ENCODE measurements at regions not wholly inside any gene's neighbourhood (a gene's known extent, or its start where the extent isn't known, plus 50 kb on each side); places are given as distances from the start of the nearest gene placed in this dataset.
"Not testable (repeated sequence)": the region's sequence is repeated elsewhere in the genome, so short reads cannot be mapped to it uniquely, and the experiment has no call there.

- H3K27me3 ChIP-seq (ENCODE audit: control insufficient read depth, insufficient read depth, low read length), result no peaks in the 10 kb centered on the region
- H3K4me1 ChIP-seq (ENCODE audit: control insufficient read depth, insufficient read depth, low read length), result no peaks in the 10 kb centered on the region
- no peaks in the 10 kb centered on the region for H3K36me3 ChIP-seq (ENCODE audit: control insufficient read depth, insufficient read depth, low read length)
- H3K9ac ChIP-seq (ENCODE audit: low read length), result no peak overlapping the region
- no peak overlapping the region for H3K27ac ChIP-seq (ENCODE audit: low read depth, low read length)
- H3K4me3 ChIP-seq (ENCODE audit: low read length), result no peak overlapping the region
These were observed 267.0 kb upstream of the TCERG1L start for GRCh38 chr10:131578472-131578970.

- no peaks in the 10 kb centered on the region for H3K27me3 ChIP-seq (ENCODE audit: control insufficient read depth, insufficient read depth, low read length)
- no peak overlapping the region for H3K9ac ChIP-seq (ENCODE audit: low read length)
- no peak overlapping the region for H3K4me3 ChIP-seq (ENCODE audit: low read length)
- H3K27ac ChIP-seq (ENCODE audit: low read depth, low read length), result no peak overlapping the region
- H3K4me1 ChIP-seq (ENCODE audit: control insufficient read depth, insufficient read depth, low read length), result no peaks in the 10 kb centered on the region
- no peaks in the 10 kb centered on the region for H3K36me3 ChIP-seq (ENCODE audit: control insufficient read depth, insufficient read depth, low read length)
These were observed 267.9 kb upstream of the TCERG1L start for GRCh38 chr10:131579251-131580071.

GRCh38 chr10:131580076-131580652, 268.6 kb upstream of the TCERG1L start:
- Histone ChIP-seq H3K27me3 (ENCODE audit: control insufficient read depth, insufficient read depth, low read length) (no peaks in the 10 kb centered on the region), H3K9ac (ENCODE audit: low read length) (no peak overlapping the region), H3K4me3 (ENCODE audit: low read length) (no peak overlapping the region), H3K36me3 (ENCODE audit: control insufficient read depth, insufficient read depth, low read length) (no peaks in the 10 kb centered on the region), H3K4me1 (ENCODE audit: control insufficient read depth, insufficient read depth, low read length) (no peaks in the 10 kb centered on the region), H3K27ac (ENCODE audit: low read depth, low read length) (no peak overlapping the region)

GRCh38 chr10:131580674-131581073, 269.2 kb upstream of the TCERG1L start:
- Histone ChIP-seq H3K4me1 (ENCODE audit: control insufficient read depth, insufficient read depth, low read length) (no peaks in the 10 kb centered on the region), H3K4me3 (ENCODE audit: low read length) (no peak overlapping the region), H3K9ac (ENCODE audit: low read length) (no peak overlapping the region), H3K27ac (ENCODE audit: low read depth, low read length) (no peak overlapping the region), H3K36me3 (ENCODE audit: control insufficient read depth, insufficient read depth, low read length) (no peaks in the 10 kb centered on the region), H3K27me3 (ENCODE audit: control insufficient read depth, insufficient read depth, low read length) (no peaks in the 10 kb centered on the region)

- not testable (repeated sequence) for H3K27ac ChIP-seq (ENCODE audit: low read depth, low read length); H3K27me3 ChIP-seq (ENCODE audit: control insufficient read depth, insufficient read depth, low read length); H3K4me1 ChIP-seq (ENCODE audit: control insufficient read depth, insufficient read depth, low read length); H3K36me3 ChIP-seq (ENCODE audit: control insufficient read depth, insufficient read depth, low read length); H3K4me3 ChIP-seq (ENCODE audit: low read length); H3K9ac ChIP-seq (ENCODE audit: low read length)
These were observed 270.0 kb upstream of the TCERG1L start for GRCh38 chr10:131581547-131581946.

- Histone ChIP-seq H3K27me3 (ENCODE audit: control insufficient read depth, insufficient read depth, low read length) (no peaks in the 10 kb centered on the region), H3K9ac (ENCODE audit: low read length) (no peak overlapping the region), H3K4me3 (ENCODE audit: low read length) (no peak overlapping the region), H3K4me1 (ENCODE audit: control insufficient read depth, insufficient read depth, low read length) (no peaks in the 10 kb centered on the region), H3K36me3 (ENCODE audit: control insufficient read depth, insufficient read depth, low read length) (no peaks in the 10 kb centered on the region), H3K27ac (ENCODE audit: low read depth, low read length) (no peak overlapping the region)
These were observed 272.8 kb upstream of the TCERG1L start for GRCh38 chr10:131584287-131584686.

GRCh38 chr10:131585761-131586160, 274.2 kb upstream of the TCERG1L start:
- H3K36me3 ChIP-seq (ENCODE audit: control insufficient read depth, insufficient read depth, low read length), result no peaks in the 10 kb centered on the region
- no peak overlapping the region for H3K27ac ChIP-seq (ENCODE audit: low read depth, low read length)
- no peak overlapping the region for H3K4me3 ChIP-seq (ENCODE audit: low read length)
- H3K4me1 ChIP-seq (ENCODE audit: control insufficient read depth, insufficient read depth, low read length), result no peaks in the 10 kb centered on the region
- no peaks in the 10 kb centered on the region for H3K27me3 ChIP-seq (ENCODE audit: control insufficient read depth, insufficient read depth, low read length)
- no peak overlapping the region for H3K9ac ChIP-seq (ENCODE audit: low read length)

- H3K27me3 ChIP-seq (ENCODE audit: control insufficient read depth, insufficient read depth, low read length), result no peaks in the 10 kb centered on the region
- H3K4me3 ChIP-seq (ENCODE audit: low read length), result no peak overlapping the region
- no peaks in the 10 kb centered on the region for H3K4me1 ChIP-seq (ENCODE audit: control insufficient read depth, insufficient read depth, low read length)
- H3K36me3 ChIP-seq (ENCODE audit: control insufficient read depth, insufficient read depth, low read length), result no peaks in the 10 kb centered on the region
- H3K9ac ChIP-seq (ENCODE audit: low read length), result no peak overlapping the region
- no peak overlapping the region for H3K27ac ChIP-seq (ENCODE audit: low read depth, low read length)
These were observed 275.4 kb upstream of the TCERG1L start for GRCh38 chr10:131586958-131587357.

GRCh38 chr10:131587976-131588680, 276.6 kb upstream of the TCERG1L start:
- no peak overlapping the region for H3K4me3 ChIP-seq (ENCODE audit: low read length)
- H3K27me3 ChIP-seq (ENCODE audit: control insufficient read depth, insufficient read depth, low read length), result no peaks in the 10 kb centered on the region
- no peaks in the 10 kb centered on the region for H3K36me3 ChIP-seq (ENCODE audit: control insufficient read depth, insufficient read depth, low read length)
- no peak overlapping the region for H3K9ac ChIP-seq (ENCODE audit: low read length)
- H3K4me1 ChIP-seq (ENCODE audit: control insufficient read depth, insufficient read depth, low read length), result no peaks in the 10 kb centered on the region
- H3K27ac ChIP-seq (ENCODE audit: low read depth, low read length), result no peak overlapping the region

GRCh38 chr10:131588704-131589220, 277.2 kb upstream of the TCERG1L start:
- Histone ChIP-seq H3K4me1 (ENCODE audit: control insufficient read depth, insufficient read depth, low read length) (no peaks in the 10 kb centered on the region), H3K27me3 (ENCODE audit: control insufficient read depth, insufficient read depth, low read length) (no peaks in the 10 kb centered on the region), H3K4me3 (ENCODE audit: low read length) (no peak overlapping the region), H3K36me3 (ENCODE audit: control insufficient read depth, insufficient read depth, low read length) (no peaks in the 10 kb centered on the region), H3K9ac (ENCODE audit: low read length) (no peak overlapping the region), H3K27ac (ENCODE audit: low read depth, low read length) (no peak overlapping the region)

- H3K27ac ChIP-seq (ENCODE audit: low read depth, low read length), result no peak overlapping the region
- no peaks in the 10 kb centered on the region for H3K4me1 ChIP-seq (ENCODE audit: control insufficient read depth, insufficient read depth, low read length)
- H3K4me3 ChIP-seq (ENCODE audit: low read length), result no peak overlapping the region
- no peak overlapping the region for H3K9ac ChIP-seq (ENCODE audit: low read length)
- H3K36me3 ChIP-seq (ENCODE audit: control insufficient read depth, insufficient read depth, low read length), result no peaks in the 10 kb centered on the region
- no peaks in the 10 kb centered on the region for H3K27me3 ChIP-seq (ENCODE audit: control insufficient read depth, insufficient read depth, low read length)
These were observed 279.0 kb upstream of the TCERG1L start for GRCh38 chr10:131590567-131590966.

- Histone ChIP-seq H3K4me3 (ENCODE audit: low read length) (no peak overlapping the region), H3K27me3 (ENCODE audit: control insufficient read depth, insufficient read depth, low read length) (no peaks in the 10 kb centered on the region), H3K36me3 (ENCODE audit: control insufficient read depth, insufficient read depth, low read length) (no peaks in the 10 kb centered on the region), H3K4me1 (ENCODE audit: control insufficient read depth, insufficient read depth, low read length) (no peaks in the 10 kb centered on the region), H3K9ac (ENCODE audit: low read length) (no peak overlapping the region), H3K27ac (ENCODE audit: low read depth, low read length) (no peak overlapping the region)
These were observed 280.4 kb upstream of the TCERG1L start for GRCh38 chr10:131591936-131592335.

Measured in rectal smooth muscle tissue (tissue), 1 donor.